Lower leg skin (tissue), 4 donors: ENCODE measurements at regions not wholly inside any gene's neighbourhood (a gene's known extent, or its start where the extent isn't known, plus 50 kb on each side); places are given as distances from the start of the nearest gene placed in this dataset.

Source experiments
- DNase-seq, 2 donors: peaks; one replicate each; pipeline ENCODE4 v3.0.0-alpha.2; 2019; ENCODE audit warnings: low spot score in 2 of 2
- H3K4me3 ChIP-seq: fragments of 200-600 bp; sonication (generic); 2 replicates; pipeline ENCODE4 v1.5.1; 2017; ENCODE audit warnings: mild to moderate bottlenecking, low read depth; ENCODE audit not compliant: poor library complexity, severe bottlenecking
- CTCF ChIP-seq, 3 donors: fragments of 450-650 bp; IDR thresholded peaks; one replicate each; pipeline ENCODE4 v1.5.1; 2016; ENCODE audit warnings: antibody characterized with exemption in 3 of 3, mild to moderate bottlenecking in 3 of 3, moderate library complexity in 2 of 3
- POLR2A ChIP-seq, 2 donors: fragments of 450-650 bp; IDR thresholded peaks; one replicate each; pipeline ENCODE4 v1.6.1; 2016 to 2017; ENCODE audit warnings: antibody characterized with exemption in 2 of 2, mild to moderate bottlenecking in 1 of 2, moderate library complexity in 1 of 2
- WGBS, 2 donors: methylation state at CpG; one replicate each; pipeline ENCODE4 v1.1.5; 2018; 5-methylcytosine and 5-hydroxymethylcytosine counted together
- intact Hi-C: fragments of 100-400 bp; cut with DNase I; formaldehyde crosslinking; loops from one replicate; pipeline ENCODE4 v1.15.0; 2023; ENCODE audit warnings: low total_unique reads

- TF ChIP-seq CTCF (IDR thresholded peaks at IDR 0.05) (no peak), POLR2A (IDR thresholded peaks at IDR 0.05) (no peak)
- no peak for DNase-seq
- intact Hi-C loops, result no loop called here
- WGBS, 2 donors, result 62 to 64% methylated on average over 5 of the region's 5 CpGs
- H3K4me3 ChIP-seq, result no peak overlapping the region
Observed at GRCh38 chr2:6657136-6657535, 208.6 kb downstream of the CMPK2 start.

- intact Hi-C loops, result no loop called here
- DNase-seq, result no peak
- WGBS, 2 donors, result 56 to 58% methylated on average over 5 of the region's 5 CpGs
- no peak overlapping the region for H3K4me3 ChIP-seq
- TF ChIP-seq CTCF (IDR thresholded peaks at IDR 0.05), result no peak
- no peak for TF ChIP-seq POLR2A (IDR thresholded peaks at IDR 0.05)
Observed at GRCh38 chr2:6657855-6658254, 207.9 kb downstream of the CMPK2 start.

GRCh38 chr2:6664332-6665061 lies 201.2 kb downstream of the CMPK2 start:
- H3K4me3 ChIP-seq, result no peak overlapping the region
- TF ChIP-seq POLR2A (IDR thresholded peaks at IDR 0.05), result no peak
- TF ChIP-seq CTCF (IDR thresholded peaks at IDR 0.05), result no peak
- intact Hi-C loops, result no loop called here
- WGBS, 2 donors, result 56 to 68% methylated on average over 7 of the region's 7 CpGs
- no peak for DNase-seq

GRCh38 chr2:6665093-6666045 lies 200.3 kb downstream of the CMPK2 start:
- no peak for DNase-seq
- no peak overlapping the region for H3K4me3 ChIP-seq
- WGBS, 2 donors, result 67 to 70% methylated on average over 8 of the region's 8 CpGs
- intact Hi-C loops, result no loop called here
- no peak for TF ChIP-seq CTCF (IDR thresholded peaks at IDR 0.05)
- TF ChIP-seq POLR2A (IDR thresholded peaks at IDR 0.05), result no peak

- TF ChIP-seq CTCF (IDR thresholded peaks at IDR 0.05), result no peak
- no peak for TF ChIP-seq POLR2A (IDR thresholded peaks at IDR 0.05)
- DNase-seq, result no peak
- no peak overlapping the region for H3K4me3 ChIP-seq
- 83 to 85% methylated on average over 4 of the region's 4 CpGs for WGBS, 2 donors
- intact Hi-C loops, result no loop called here
Observed at GRCh38 chr2:6667326-6667725, 198.4 kb downstream of the CMPK2 start.
